ENCODE measurements at regions not wholly inside any gene's neighbourhood (a gene's known extent, or its start where the extent isn't known, plus 50 kb on each side); places are given as distances from the start of the nearest gene placed in this dataset.

GRCh38 chr9:106560540-106560939 lies 302.4 kb upstream of the ZNF462 start:
- DNase-seq, result no peak

- DNase-seq, result no peak
Observed at GRCh38 chr9:106575823-106576222, 287.1 kb upstream of the ZNF462 start.

DNA sequence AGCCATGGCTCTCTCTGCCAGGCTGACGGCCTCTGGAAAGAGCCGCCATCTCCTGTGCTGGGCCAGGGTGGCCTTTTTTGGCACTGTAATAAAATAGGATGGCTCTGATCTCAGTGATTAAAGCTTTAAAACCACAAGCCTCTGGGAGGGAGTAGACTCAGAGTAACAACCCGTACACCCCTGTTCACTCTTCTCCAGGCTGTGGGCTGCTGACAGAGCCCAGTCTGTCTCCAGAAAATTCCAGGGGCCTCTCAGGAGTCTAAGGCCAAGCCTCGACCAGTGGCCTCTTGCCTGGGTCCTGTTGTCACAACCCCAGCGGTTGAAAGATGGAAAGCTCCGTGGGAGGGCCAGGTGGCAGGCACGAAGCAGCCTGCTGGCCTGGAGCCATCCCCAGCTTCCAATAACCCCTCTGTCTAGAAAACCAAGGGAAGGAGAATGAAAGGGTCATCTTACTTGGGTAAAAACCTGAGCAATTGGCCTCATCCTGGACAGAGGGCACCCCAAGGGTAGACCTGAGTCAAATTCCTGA lies 286.7 kb upstream of the ZNF462 start:
- no peak for DNase-seq

DNA sequence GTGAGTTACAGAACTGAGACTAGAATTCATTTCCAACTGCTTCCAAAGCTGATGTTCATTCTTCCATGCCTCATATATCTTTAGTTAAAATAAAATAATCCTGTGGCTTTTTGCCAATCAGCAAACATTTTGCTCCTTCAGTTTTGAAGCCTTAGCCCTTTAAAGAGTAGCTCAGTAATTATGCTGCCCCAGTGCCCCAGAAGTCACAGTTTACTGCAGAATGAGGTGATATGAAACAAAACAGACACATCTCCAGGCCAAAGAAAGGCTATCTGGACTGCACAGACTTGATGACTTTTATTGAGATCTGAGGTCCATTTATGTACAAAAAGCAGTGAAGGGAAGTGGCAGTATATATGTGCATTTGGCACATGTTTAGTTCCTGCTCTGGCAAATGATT lies 285.8 kb upstream of the ZNF462 start:
- no peak for DNase-seq

- DNase-seq, result no peak
Observed at GRCh38 chr9:106580546-106580945, 282.4 kb upstream of the ZNF462 start.

DNA sequence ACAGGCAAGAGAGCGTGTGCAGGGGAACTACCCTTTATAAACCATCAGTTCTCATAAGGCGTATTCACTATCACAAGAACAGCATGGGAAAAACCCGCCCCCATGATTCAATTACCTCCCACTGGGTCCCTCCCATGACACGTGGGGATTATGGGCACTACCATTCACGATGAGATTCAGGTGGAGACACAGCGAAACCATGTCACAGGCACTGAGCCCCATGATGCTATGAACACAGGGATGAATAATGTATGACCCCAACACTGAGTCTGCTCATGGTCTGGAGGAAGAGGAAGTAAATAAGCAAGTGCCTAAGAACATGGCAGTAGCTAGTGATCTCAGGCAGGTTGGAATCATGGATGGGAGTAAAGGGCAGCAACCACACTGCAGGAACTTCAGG lies 281.0 kb upstream of the ZNF462 start:
- DNase-seq, result no peak

DNA sequence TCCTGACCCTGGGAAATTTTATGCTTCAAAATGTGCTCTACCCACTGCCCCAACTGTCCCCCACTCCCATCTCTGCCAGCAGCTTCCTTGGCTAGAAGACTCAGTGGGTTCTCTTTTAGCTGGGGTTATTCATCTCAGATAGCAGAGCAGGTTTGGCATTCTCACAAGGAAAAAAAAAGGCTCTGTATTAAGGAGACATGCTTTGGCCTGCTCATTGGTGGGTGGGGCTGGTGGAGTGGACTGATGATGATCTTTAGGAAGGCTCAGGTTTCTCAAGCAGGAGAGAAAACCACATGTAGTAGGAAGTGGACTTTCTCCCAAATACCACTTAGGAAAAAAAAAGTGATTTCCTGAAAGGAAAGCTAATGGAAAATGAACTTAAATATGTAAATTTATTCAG lies 279.2 kb upstream of the ZNF462 start:
- DNase-seq, result no peak

- DNase-seq, result no peak
Observed at GRCh38 chr9:106587042-106587441, 275.9 kb upstream of the ZNF462 start.

GRCh38 chr9:106588626-106589025 lies 274.3 kb upstream of the ZNF462 start:
- DNase-seq, result no peak

DNA sequence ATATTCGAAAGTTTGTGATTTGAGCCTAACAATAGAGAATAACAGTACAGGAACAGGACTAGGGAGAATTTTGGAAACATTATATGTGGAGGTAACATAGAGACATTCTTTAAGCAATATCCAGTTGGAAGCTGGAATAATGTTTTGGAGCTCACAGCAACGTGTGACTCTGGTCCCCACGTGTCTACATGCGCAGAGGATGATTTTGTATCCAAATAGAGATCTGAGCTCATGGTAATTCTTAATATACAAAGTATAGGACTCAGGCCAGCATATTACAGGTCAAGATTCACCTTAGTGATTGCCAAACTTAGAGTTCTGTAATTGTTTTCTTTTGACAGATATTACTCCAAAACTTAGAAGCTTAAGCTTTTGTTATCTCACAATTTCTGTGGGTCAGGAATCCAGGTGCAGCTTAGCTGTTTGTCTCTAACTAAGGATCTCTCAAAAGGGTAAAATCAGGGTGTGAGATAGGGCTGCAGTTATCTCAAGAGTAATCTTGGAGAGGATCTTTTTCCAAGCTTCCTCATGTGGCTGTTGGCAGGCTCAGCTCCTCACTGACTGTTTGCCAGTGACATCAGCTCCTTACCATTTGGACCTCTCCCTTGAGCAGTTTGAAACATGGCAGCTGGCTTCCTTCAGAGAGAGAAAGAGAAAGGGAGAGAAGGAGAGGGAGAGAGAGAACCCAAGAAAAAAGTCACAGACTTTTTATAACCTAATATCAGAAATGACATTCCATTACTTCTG lies 272.0 kb upstream of the ZNF462 start:
- DNase-seq, result no peak

DNA sequence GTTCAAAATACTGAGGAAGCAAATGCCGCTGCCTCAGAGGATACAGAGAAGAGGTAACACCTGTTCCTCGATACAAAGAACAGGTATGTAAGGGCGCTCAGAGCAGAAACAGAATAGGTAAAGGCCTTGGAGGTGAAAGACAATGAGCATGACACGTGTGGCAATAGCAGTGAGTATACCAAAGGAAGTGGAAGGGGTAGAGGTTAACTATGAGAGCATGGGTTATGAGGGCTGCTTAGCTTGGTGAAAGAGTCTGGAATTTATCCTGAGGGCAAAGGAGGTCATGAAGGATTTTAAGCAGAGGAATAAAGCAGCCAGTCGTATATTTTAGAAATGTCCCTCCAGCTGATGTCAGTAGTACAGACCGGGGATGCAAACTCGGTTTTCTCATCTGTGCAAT lies 269.8 kb upstream of the ZNF462 start:
- no peak for DNase-seq

GRCh38 chr9:106596984-106597383 lies 266.0 kb upstream of the ZNF462 start:
- DNase-seq, result no peak

DNA sequence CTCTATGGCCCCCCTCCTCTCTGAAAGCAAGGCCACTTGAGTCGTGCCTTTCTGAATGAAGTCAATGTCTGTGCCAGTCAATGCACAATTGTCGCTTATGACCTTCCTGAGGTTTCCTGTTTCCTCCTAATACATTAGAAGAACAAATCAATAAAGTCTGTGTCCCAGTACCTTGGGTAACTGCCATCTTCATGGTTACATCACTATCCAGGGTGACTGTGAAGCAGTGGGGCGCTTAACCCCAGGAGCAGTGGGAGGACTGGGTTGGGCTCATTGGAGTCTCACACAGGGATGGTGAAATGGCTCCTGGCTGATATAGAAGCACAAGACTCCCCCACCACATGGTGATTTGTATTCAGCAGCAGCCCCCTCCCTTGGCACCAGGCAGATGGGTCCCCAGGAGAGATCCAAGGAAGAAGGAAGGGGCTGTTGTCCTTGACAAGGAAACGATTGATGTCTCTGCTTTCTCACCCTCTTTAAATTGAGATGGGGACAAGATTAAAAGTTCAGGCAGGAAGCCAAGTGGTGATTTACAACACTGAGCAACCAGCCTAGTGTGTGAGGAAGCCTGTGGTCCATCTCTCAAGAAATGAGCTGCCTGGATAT lies 261.9 kb upstream of the ZNF462 start:
- DNase-seq, result no peak

GRCh38 chr9:106602344-106602743 lies 260.6 kb upstream of the ZNF462 start:
- DNase-seq, result no peak

DNA sequence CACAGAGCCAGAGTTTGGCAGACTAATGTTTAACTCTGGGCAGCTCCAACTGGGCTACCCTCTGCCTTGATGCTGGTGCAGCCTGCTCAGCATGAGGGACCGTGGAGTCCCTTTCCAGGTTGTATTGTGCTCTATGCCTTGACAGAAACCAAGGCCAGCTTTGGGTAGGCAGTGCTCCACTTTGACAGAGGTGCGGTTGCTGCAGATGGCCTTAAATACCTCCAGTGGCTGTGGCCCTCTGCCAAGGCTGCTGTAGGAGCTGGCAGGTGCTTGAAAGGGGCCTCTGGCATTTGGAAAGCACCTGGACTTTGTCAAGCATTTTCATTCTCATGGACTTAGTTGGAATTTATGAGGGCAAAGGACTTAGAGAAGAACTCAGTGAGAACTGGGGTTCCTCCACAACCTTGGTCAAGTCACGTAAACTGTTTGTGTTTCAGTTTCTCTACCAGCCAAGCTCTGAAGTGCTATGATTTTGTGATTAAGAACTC lies 249.7 kb upstream of the ZNF462 start:
- no peak for DNase-seq

DNA sequence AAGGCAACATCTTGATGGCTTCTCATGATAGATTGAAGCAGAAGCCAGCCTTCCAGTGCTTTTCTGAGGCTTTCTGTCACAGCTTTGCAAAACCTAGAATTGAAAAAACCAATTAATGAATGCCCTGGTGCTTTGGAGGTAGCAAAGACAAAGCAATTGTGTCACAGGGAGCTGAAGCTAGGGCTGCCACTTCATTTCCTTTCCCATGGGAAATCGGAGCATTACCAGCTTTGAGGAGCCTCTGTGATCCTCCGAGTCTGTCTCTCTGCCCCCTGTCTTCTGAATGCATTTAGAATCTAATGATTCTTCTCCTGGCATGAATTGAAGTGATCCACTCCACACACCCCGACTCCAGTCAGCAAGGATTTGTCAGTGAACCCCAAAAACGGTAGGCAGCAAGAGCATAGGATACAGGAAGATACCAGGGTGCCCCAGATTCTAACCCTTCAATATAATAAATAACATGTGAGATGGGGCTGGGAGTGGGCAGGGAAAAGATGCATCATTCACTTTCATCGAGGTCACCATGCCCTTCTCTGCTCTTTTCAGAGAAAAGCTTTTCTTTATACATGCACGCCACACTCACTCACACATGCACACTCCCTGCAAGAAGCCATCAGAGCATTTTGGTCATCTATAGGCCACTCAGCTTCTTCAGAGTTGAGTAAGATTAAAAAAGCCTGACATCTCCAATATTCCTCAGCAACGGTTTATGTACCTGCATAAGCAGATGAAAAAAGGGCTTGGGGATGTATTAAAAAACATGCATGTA lies 247.7 kb upstream of the ZNF462 start:
- no peak for DNase-seq

DNA sequence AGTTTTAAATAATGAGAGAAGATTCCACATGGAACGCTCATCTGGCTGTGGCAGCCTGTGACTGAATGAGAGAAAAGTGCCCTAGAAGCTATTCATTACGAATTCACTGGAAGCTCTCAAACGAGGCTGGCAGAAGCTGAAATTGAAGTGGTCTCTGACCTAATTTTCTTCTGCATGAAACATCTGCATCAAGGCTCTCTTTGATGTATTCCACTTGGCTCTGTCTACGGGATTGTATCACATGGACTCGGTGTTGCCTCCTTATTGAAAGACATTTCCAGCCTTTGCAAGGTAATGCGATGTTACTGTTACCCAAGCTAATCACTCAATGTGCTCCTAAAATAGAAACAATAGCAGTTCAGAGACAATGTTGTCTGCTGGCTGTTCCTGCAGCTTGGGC lies 246.9 kb upstream of the ZNF462 start:
- DNase-seq, result no peak

GRCh38 chr9:106616851-106617345 lies 246.1 kb upstream of the ZNF462 start:
- DNase-seq, result no peak

DNA sequence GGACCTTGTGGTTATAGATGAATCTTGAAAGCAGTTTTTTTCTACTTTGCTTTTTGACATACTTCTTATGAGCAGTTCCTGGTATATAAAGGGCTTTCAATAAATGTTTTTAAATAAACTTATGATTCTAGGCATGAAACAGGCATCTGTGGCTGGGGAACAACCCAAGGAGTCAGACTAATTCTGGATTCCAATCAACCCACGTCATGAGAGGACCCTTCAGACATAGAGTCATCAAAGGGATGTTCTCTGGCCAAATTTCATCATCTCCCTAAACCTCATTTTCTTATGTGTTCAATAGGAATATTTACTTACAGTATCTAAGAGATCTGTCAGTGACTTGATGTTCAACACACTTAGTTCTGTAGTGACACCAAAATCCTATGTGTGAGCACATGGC lies 243.8 kb upstream of the ZNF462 start:
- no peak for DNase-seq

- no peak for DNase-seq
Observed at GRCh38 chr9:106620081-106620480, 242.9 kb upstream of the ZNF462 start.

DNA sequence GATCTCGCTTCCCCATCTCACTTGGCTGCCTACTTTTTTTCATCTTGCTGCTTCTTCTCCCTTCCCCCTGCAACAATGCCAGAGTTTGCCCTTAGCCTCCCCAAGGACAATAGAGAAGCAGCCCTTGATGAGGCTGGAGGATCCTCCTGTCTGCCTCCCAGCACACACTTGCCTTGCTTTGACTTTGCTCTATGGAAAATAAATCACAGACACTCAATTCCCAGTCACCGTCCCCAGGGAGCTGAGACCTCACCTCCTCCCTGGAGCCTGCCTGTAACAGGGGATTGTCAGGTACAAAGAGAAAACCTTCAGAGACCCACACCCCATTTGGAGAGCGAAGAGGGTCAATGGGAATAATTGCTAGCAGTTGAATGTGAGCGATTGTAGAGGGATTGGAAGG lies 242.1 kb upstream of the ZNF462 start:
- DNase-seq, result no peak

- DNase-seq, result no peak
Observed at GRCh38 chr9:106621313-106622163, 241.4 kb upstream of the ZNF462 start.

DNA sequence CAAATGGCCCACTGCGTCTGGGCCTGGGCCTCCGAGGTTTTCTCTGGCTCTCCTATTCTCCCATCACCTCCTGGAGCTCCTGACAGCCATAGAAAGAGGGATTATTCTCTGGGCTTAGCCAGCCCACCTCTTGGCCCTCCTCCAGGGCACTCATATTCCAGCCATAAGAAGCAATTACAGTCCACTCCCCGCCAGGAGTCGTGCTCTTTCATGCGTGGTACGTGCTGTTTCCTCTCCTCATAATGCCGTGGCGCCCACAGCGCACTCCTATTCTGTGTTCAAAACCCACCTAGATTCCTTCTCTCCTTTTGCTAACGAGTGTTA lies 240.8 kb upstream of the ZNF462 start:
- no peak for DNase-seq
